Cardiac muscle cell (in vitro differentiated cells and primary cell): ENCODE measurements at regions not wholly inside any gene's neighbourhood (a gene's known extent, or its start where the extent isn't known, plus 50 kb on each side); places are given as distances from the start of the nearest gene placed in this dataset.

ENCODE experiments used
- DNase-seq, 2 donors: peaks; one replicate each; pipeline versions ENCODE4 v3.0.0 to v3.0.0-alpha.2; 2010 to 2017; ENCODE audit warnings: low read depth in 1 of 2, low spot score in 1 of 2
- H3K27ac ChIP-seq: fragments of 200-600 bp; sonication (generic); 2 replicates; pipeline ENCODE4 v1.5.1; 2016
- H3K27me3 ChIP-seq: fragments of 200-600 bp; sonication (generic); 2 replicates; pipeline ENCODE4 v1.6.0; 2016; ENCODE audit warnings: control low read depth
- H3K36me3 ChIP-seq: fragments of 200-600 bp; sonication (generic); 2 replicates; pipeline ENCODE4 v1.5.1; 2016; ENCODE audit warnings: control low read depth
- H3K4me1 ChIP-seq: fragments of 200-600 bp; sonication (generic); 2 replicates; pipeline ENCODE4 v1.8.1; 2017; ENCODE audit warnings: low read depth, mild to moderate bottlenecking, mixed run types
- H3K4me3 ChIP-seq: fragments of 200-600 bp; sonication (generic); 2 replicates; pipeline ENCODE4 v1.5.1; 2016; ENCODE audit warnings: mild to moderate bottlenecking
- H3K9me3 ChIP-seq: fragments of 200-600 bp; sonication (generic); 2 replicates; pipeline ENCODE4 v1.5.1; 2017; ENCODE audit warnings: low read depth, mild to moderate bottlenecking, control low read depth
- CTCF ChIP-seq: IDR thresholded peaks from 2 replicates; pipeline ENCODE4 v1.5.1; 2012; ENCODE audit warnings: low read depth, mild to moderate bottlenecking, low read length

GRCh38 chr11:103537904-103538502, 428.8 kb downstream of the DYNC2H1 start:
- Histone ChIP-seq H3K4me3 (no peak overlapping the region), H3K27ac (no peak overlapping the region), H3K36me3 (no peaks in the 10 kb centered on the region), H3K9me3 (no peaks in the 10 kb centered on the region), H3K4me1 (no peaks in the 10 kb centered on the region), H3K27me3 (no peaks in the 10 kb centered on the region)
- TF ChIP-seq CTCF: peak; percentile 71
- peak in 1 of 2 donors; percentile 72 for DNase-seq

GRCh38 chr11:103539166-103539565, 429.9 kb downstream of the DYNC2H1 start:
- H3K36me3 ChIP-seq: no peaks in the 10 kb centered on the region
- no peak overlapping the region for H3K27ac ChIP-seq
- no peak overlapping the region for H3K4me3 ChIP-seq
- TF ChIP-seq CTCF: no peak
- DNase-seq: no peak
- no peaks in the 10 kb centered on the region for H3K9me3 ChIP-seq
- no peaks in the 10 kb centered on the region for H3K27me3 ChIP-seq
- H3K4me1 ChIP-seq: no peaks in the 10 kb centered on the region

GRCh38 chr11:103541186-103541795, 432.1 kb downstream of the DYNC2H1 start:
- no peaks in the 10 kb centered on the region for H3K27me3 ChIP-seq
- no peak overlapping the region for H3K27ac ChIP-seq
- no peak for DNase-seq
- no peak for TF ChIP-seq CTCF
- no peak overlapping the region for H3K4me3 ChIP-seq
- H3K4me1 ChIP-seq: peaks cover 4% of the 10 kb centered on the region
- H3K9me3 ChIP-seq: no peaks in the 10 kb centered on the region
- H3K36me3 ChIP-seq: no peaks in the 10 kb centered on the region

GRCh38 chr11:103542851-103543250, 433.6 kb downstream of the DYNC2H1 start:
- no peaks in the 10 kb centered on the region for H3K36me3 ChIP-seq
- peaks cover 4% of the 10 kb centered on the region for H3K4me1 ChIP-seq
- H3K27ac ChIP-seq: no peak overlapping the region
- TF ChIP-seq CTCF: no peak
- H3K27me3 ChIP-seq: no peaks in the 10 kb centered on the region
- H3K4me3 ChIP-seq: no peak overlapping the region
- H3K9me3 ChIP-seq: no peaks in the 10 kb centered on the region
- DNase-seq: no peak

- TF ChIP-seq CTCF: no peak
- H3K9me3 ChIP-seq: no peaks in the 10 kb centered on the region
- DNase-seq: no peak
- H3K4me1 ChIP-seq: peaks cover 4% of the 10 kb centered on the region
- H3K36me3 ChIP-seq: no peaks in the 10 kb centered on the region
- no peak overlapping the region for H3K27ac ChIP-seq
- H3K4me3 ChIP-seq: no peak overlapping the region
- H3K27me3 ChIP-seq: no peaks in the 10 kb centered on the region
Measured at GRCh38 chr11:103543456-103543855, 434.2 kb downstream of the DYNC2H1 start.
